ENCODE measurements at regions not wholly inside any gene's neighbourhood (a gene's known extent, or its start where the extent isn't known, plus 50 kb on each side); places are given as distances from the start of the nearest gene placed in this dataset.

DNA sequence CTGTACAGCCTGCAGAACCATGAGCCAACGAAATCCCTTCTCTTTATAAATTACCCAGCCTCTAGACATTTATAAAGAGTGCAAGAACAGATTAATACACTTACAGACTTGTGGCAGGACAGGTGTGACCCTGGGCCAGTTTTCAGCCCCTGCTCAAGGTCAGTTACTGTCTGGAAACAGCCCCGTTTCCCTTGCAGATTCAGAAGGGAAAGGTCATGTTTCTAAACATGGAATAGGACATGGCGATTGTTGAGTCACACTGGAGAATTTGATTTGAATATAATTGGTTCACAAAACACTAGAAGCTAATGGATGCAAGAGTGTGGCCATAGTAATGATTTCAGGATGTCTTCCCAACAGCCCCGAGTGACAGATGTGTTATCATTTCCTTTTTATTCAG lies 248.8 kb downstream of the DLL1 start:
- TF ChIP-seq SUZ12 (IDR thresholded peaks at IDR 0.05; ENCODE audit: extremely low read depth, insufficient read depth, insufficient read length) (no peak), YY1 (IDR thresholded peaks at IDR 0.05; ENCODE audit: insufficient read depth, insufficient read length) (no peak)

All from NT2/D1 (cell line).